HG02981 (cell line): ENCODE measurements at regions not wholly inside any gene's neighbourhood (a gene's known extent, or its start where the extent isn't known, plus 50 kb on each side); places are given as distances from the start of the nearest gene placed in this dataset.
A peak's percentile ranks its signal among the peaks of the same experiment; 100 is the strongest.
"Not testable (repeated sequence)": the region's sequence is repeated elsewhere in the genome, so short reads cannot be mapped to it uniquely, and the experiment has no call there.

Experiments
- ATAC-seq: cut with Tn5 transposase; IDR thresholded peaks from one replicate; pipeline ENCODE4 v1.9.1; 2021; ENCODE audit warnings: mild to moderate bottlenecking, moderate library complexity; ENCODE audit not compliant: unreplicated experiment

- ATAC-seq: no peak
Observed at GRCh38 chr11:23429569-23429968, 569.3 kb upstream of the CCDC179 start.

GRCh38 chr11:23453522-23453921 is 593.2 kb upstream of the CCDC179 start:
- ATAC-seq: no peak

- no peak for ATAC-seq
Observed at GRCh38 chr11:23455321-23455891, 595.1 kb upstream of the CCDC179 start.

GRCh38 chr11:23457641-23458040 is 597.4 kb upstream of the CCDC179 start:
- no peak for ATAC-seq

GRCh38 chr11:23471878-23472277 is 611.6 kb upstream of the CCDC179 start:
- no peak for ATAC-seq

GRCh38 chr11:23473782-23474181 is 613.5 kb upstream of the CCDC179 start:
- ATAC-seq: no peak

GRCh38 chr11:23480736-23481135 is 620.5 kb upstream of the CCDC179 start:
- ATAC-seq: no peak

- ATAC-seq: not testable (repeated sequence)
Observed at GRCh38 chr11:23484146-23484545, 623.9 kb upstream of the CCDC179 start.

- not testable (repeated sequence) for ATAC-seq
Observed at GRCh38 chr11:23484618-23485017, 624.3 kb upstream of the CCDC179 start.

- ATAC-seq: no peak
Observed at GRCh38 chr11:23490557-23491235, 630.4 kb upstream of the CCDC179 start.

- ATAC-seq: no peak
Observed at GRCh38 chr11:23494981-23495380, 634.7 kb upstream of the CCDC179 start.

GRCh38 chr11:23496340-23496739 is 636.1 kb upstream of the CCDC179 start:
- no peak for ATAC-seq

- no peak for ATAC-seq
Observed at GRCh38 chr11:23497040-23497439, 636.8 kb upstream of the CCDC179 start.

- ATAC-seq: no peak
Observed at GRCh38 chr11:23502389-23502788, 642.1 kb upstream of the CCDC179 start.

- no peak for ATAC-seq
Observed at GRCh38 chr11:23502826-23503225, 642.6 kb upstream of the CCDC179 start.

GRCh38 chr11:23509023-23509422 is 648.7 kb upstream of the CCDC179 start:
- peak; percentile 81 for ATAC-seq

GRCh38 chr11:23509821-23510220 is 649.5 kb upstream of the CCDC179 start:
- no peak for ATAC-seq

GRCh38 chr11:23519194-23519593 is 658.9 kb upstream of the CCDC179 start:
- ATAC-seq: no peak

GRCh38 chr11:23520226-23520960 is 660.1 kb upstream of the CCDC179 start:
- no peak for ATAC-seq

GRCh38 chr11:23536907-23537306 is 676.6 kb upstream of the CCDC179 start:
- no peak for ATAC-seq

GRCh38 chr11:23539556-23539955 is 679.3 kb upstream of the CCDC179 start:
- no peak for ATAC-seq

GRCh38 chr11:23540101-23540561 is 679.9 kb upstream of the CCDC179 start:
- peak; percentile 97 for ATAC-seq
